Testis (tissue), 2 donors: ENCODE measurements at regions not wholly inside any gene's neighbourhood (a gene's known extent, or its start where the extent isn't known, plus 50 kb on each side); places are given as distances from the start of the nearest gene placed in this dataset.

Experiments used
- CTCF ChIP-seq, 3 experiments: fragments of 450-650 bp in 2 of 3; fragments of 200-600 bp in 1 of 3; sonication (generic) in 1 of 3; IDR thresholded peaks; one replicate each; pipeline ENCODE4 v1.5.1; 2016 to 2019; ENCODE audit warnings: antibody characterized with exemption in 3 of 3, mild to moderate bottlenecking in 2 of 3, moderate library complexity in 1 of 3
- POLR2A ChIP-seq: fragments of 450-650 bp; IDR thresholded peaks from one replicate; pipeline ENCODE4 v1.6.1; 2017; ENCODE audit warnings: antibody characterized with exemption, mild to moderate bottlenecking, moderate library complexity

- TF ChIP-seq POLR2A (no peak), CTCF (IDR thresholded peaks at IDR 0.05) (no peak)
Observed at GRCh38 chr4:23373261-23373660, 516.6 kb downstream of the PPARGC1A start.
